Putamen (tissue), 1 donor: ENCODE measurements at regions not wholly inside any gene's neighbourhood (a gene's known extent, or its start where the extent isn't known, plus 50 kb on each side); places are given as distances from the start of the nearest gene placed in this dataset.
A peak's percentile ranks its signal among the peaks of the same experiment; 100 is the strongest.
"Not testable (repeated sequence)": the region's sequence is repeated elsewhere in the genome, so short reads cannot be mapped to it uniquely, and the experiment has no call there.

ENCODE experiments used
- DNase-seq: peaks from one replicate; pipeline ENCODE4 v3.0.0-alpha.2; 2016; ENCODE audit warnings: low spot score

DNA sequence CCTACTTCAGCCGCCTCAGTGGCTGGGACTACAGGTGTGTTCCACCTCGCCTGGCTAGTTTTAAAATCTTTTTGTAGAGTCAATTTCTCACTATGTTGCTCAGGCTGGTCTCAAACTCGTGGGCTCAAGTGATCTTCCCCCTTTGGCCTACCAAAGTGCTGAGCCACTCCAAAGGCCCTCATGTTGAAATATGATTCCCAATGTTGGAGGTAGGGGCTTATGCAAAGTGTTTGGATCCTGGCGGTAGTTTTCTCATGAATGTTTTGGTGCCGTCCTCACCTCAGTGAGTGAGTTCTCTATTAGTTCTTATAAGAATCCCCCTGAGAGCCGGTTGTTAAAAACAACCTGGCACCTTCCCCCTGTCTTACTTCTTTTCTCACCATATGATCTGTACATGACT is 784.6 kb downstream of the TMTC2 start:
- no peak for DNase-seq

DNA sequence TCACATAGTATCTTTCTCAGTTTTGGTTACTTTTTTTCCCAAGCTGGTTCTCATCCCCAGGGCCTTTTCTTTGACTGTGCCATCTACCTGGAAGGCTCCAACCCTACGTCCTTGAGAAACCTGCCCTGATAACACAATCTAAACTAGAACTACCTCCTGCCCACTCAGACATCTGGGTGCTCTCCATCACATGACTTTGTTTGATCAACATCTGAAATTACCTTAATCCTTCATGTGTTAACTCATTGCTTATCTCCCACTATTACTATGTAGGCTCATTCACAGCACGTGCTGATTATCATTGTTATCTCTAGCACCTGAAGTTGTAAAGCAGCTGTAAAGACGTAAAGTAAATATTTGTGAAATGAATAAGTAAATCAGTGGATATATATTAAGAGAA is 784.0 kb downstream of the TMTC2 start:
- DNase-seq = no peak

DNA sequence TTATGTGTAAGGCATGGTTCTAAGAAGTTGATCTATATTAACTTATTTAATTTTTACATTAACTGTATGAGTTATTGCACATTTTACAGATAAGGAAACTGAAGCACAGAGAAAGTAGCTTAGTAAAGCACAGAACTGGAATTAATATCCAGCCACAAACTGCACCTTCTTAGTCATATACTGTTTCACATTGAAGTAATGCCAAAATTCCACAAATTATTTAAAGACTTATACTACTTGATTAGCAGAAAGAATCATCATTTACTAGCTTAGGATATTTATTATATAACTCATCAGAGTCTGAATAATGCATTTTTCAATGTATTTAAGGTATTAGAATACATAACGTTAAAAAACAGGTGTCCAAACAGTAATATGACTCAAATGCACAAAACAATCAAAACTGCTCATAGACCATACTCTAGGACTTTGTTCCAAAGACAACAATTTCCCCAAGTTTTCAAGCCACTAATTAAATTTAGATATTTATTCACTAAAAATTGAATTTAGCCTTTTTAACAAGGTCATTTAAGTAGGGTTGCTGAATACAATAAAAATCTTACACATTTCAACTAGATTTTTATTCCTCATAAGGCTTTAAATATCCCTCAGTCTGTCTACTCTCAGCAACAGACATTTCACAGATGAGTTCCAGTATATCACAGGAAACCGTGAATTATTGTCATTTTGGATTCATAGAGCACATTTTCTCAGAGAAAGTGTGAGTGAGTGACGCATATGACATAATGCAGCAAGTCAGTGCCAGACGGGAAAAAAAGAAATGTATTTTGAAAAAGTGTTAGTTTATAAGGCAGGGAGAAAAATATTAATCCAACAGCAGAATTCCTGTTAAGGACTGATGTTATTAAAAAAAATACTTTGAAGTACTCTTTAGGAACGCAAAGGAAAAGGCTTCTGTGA is 782.5 kb downstream of the TMTC2 start:
- no peak for DNase-seq

DNA sequence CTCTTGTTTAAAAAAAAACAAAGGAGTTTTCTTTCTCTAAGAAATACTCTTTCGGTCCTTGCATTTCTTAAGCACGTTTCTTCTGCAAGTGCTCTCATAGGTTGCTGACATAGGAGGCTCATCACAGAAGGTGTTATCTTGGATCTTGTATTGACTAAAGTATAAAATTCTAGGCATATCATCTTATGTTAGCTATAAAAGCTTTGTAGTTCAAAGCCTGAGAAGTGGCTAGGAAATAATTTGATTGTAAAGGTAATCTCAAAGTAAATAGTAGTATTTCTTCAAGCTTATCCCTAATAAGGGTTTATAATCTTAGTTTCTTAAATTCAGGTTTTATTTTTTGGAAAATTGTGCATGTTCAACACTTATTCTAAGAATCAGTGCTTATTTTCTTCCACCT is 778.9 kb downstream of the TMTC2 start:
- no peak for DNase-seq

DNA sequence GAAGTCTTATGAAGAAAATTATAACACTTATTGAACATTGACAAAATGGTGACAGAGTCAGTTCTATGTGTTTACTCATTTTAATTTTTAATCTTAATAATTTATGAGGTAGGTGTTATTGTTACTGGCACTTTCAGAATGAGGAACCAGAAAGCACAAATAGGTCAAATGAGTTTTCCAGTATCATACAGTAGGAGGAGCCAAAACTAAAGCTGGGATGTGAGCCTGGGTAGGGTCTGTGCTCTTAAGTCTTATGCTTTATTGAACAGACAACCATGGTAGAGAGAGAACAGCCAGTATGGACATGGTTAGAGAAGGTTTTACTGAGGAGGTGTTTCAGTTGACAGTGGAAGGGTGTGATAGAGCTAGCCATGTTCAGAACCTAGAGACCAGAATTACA is 775.7 kb downstream of the TMTC2 start:
- DNase-seq = no peak

DNA sequence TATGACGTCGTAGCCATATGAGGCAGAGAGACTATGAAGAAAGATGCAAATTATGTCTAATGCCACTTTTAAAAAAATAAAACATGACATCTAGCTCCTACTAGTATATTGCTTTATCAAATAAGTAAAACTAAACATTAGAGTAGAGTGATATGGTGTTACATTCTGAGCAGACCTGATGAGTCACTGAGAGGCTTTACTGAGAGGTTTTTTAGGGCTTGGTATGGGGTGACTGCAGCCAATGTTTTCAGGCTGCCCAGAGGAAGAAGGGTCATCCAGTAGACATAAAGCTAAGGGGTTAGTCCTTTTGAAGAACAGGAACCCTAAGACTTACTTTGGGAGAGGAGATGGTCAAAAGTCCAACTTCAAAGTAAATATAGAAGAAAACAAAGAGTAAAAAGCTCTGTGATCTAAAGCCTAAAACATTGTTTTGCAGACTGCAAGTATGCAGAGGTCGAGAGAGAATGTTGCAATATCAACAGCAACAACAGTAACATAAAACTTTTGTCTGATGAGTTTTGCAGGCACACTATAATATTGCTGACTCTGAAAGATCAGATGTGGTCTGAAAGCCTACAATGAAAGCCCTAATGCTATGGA is 774.7 kb downstream of the TMTC2 start:
- DNase-seq = no peak

DNA sequence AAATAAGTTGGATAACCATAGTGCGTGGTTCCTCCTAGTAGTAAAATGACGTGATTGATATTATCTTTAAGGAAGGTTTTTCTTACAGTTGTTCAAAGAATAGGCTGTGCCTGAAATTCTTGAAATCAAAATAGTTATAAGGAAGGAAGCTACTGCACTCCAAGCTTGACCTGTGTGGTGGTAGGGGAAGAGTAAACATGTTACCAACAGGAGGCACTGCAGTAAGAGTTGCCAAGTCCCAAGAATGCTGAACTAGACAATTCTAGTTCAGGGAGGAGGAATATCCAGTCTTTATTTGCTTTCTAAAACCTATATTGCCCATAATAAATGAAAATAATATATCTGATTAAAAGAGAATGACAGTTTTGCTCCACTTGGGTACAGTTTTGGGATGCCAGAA is 764.5 kb downstream of the TMTC2 start:
- DNase-seq = no peak

DNA sequence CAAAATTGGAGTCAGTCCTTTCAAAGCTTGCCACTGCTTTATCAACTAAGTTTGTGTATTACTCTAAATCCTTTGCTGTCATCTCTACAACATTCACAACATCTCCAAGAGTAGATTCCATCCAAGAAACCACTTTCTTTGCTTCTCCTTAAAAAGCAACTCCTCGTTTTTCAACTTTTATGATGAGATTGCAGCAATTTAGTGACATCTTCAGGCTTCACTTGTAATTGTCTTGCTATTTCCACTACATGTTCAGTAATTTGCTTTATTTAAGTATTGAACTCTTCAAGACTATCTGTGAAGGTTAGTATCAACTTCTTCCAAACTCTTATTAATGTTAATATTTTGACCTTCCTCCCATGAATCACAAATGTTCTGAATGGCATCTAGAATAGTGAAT is 747.9 kb downstream of the TMTC2 start:
- no peak for DNase-seq

DNA sequence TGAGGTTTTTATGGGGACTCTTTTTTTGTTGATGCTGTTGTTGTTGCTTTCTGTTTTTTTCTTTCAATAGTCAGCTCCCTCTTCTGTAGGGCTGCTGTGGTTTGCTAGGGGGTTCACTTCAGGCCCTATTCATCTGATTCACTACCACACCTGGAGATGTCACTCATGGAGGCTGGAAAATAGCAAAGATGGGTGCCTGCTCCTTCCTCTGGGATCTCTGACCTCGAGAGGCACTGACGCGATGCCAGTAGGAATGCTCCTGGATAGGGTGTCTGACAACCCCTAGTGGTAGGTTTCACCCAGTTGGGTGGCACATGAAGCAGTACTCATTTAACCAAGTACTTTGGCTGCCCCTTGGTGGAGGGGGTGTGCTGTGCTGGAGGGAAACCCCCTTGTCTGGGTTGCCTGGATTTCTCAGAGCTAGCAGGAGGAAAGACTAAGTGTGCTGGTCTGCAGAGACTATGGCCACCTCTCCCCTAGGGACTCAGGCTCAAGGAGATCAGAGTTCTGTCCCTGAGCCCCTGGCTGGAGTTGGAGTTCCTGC is 745.5 kb downstream of the TMTC2 start:
- no peak for DNase-seq

DNA sequence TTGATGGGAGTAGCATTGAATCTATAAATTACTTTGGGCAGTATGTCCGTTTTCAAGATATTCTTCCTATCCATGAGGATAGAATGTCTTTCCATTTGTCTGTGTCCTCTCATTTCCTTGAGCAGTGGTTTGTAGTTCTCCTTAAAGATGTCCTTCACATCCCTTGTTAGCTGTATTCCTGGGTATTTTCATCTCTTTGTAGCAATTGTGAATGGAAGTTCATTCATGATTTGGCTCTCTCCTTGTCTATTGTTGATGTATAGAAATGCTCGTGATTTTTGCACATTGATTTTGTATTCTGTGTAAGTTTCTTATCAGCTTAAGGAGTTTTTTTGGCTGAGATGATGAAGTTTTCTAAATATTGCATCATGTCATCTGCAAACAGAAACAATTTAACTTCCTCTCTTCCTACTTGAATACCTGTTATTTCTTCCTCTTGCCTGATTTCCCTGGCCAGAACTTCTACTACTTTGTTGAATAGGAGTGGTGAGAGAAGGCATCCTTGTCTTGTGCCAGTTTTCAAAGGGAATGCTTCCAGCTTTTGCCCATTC is 741.0 kb downstream of the TMTC2 start:
- DNase-seq = not testable (repeated sequence)

DNA sequence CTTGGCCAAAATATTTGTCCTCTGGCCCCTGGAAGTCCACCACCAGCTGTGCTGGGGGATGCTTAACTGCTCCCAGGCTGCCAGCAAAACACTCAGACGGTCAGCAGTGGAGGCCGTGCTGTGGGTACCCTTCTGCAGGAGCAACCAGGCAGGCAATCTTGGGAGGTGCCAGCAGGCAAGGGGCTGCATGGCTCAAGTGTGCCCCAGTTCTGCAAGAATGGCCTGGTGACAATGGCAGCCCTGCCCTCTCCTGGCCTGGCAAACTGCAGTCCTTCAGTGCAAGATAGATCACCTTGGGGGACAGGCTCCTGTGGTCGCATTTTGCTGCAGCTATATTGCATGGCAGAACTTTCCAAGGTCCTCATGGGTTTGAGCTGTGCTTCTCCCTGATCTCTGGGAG is 728.3 kb downstream of the TMTC2 start:
- DNase-seq = no peak

DNA sequence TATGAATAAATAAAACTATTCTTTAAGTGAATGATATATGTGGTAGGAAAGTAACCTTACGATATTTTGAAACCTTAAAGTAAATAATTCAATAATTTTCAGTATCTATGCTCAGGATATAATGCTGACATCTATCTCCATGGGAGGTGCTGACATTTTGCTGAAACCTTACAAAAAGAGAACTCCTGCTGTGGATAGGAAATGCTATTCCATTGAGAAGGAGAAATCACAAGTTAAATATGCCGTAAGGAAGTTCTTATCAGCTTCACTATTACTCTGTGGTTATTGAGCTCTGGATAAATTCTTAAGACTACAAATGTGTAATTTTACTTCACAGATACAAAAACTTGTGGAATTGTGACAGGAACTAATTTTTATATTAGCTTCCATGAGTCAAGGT is 722.1 kb downstream of the TMTC2 start:
- DNase-seq = no peak

DNA sequence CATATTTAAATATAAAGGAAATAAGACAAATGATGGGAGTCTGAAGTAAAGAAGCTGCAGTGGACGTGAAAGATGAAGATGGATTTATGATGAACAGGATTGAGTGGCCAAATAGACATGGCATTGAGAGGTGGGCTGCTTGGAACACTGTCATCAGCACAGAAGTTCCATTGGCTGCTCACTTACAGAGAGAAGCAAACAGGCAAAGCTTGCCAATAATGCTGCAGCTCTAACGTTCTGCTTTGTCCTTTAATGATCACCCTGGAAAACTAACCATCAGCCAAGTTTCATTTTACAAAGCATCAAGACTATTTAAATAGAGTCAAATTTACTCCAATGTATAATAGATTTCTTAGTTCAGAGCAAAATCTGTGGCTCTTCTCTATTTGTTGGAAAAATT is 721.4 kb downstream of the TMTC2 start:
- DNase-seq = no peak

DNA sequence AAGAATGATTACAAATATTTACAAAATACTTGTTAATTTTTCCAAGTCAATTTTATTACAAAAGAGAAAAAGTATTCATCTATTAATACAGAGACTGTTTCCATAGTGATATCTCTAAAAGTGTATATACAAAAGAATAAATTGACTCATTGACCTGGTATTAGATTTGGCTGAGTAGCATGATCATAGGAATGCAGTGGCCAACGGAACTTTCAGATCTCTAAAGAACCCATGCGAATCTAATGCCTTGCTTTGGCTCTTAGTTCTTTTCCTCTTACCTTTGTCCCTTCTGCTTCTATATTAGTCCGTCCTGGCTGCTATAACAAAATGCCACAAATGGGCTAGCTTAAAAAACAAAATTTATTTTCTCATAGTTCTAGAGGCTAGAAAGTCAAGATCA is 717.8 kb downstream of the TMTC2 start:
- no peak for DNase-seq

DNA sequence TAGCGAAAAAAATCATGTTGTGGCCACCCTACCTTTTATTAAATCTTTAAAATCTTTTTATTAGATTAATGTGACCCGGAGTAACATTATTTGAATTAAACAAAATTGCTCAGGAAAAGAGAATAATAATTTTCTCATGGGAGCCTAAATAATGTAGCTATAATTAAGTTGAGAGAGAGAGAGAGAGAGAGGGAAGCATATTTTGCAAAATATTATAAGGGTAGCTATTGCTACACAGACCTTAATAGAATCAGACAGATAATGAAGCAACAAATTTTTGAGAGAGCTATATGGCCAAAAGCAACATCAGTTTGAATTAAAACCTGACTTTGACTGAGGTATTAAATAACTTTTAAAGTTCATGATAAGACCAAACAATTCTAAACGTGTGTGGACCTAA is 703.5 kb downstream of the TMTC2 start:
- DNase-seq = no peak

DNA sequence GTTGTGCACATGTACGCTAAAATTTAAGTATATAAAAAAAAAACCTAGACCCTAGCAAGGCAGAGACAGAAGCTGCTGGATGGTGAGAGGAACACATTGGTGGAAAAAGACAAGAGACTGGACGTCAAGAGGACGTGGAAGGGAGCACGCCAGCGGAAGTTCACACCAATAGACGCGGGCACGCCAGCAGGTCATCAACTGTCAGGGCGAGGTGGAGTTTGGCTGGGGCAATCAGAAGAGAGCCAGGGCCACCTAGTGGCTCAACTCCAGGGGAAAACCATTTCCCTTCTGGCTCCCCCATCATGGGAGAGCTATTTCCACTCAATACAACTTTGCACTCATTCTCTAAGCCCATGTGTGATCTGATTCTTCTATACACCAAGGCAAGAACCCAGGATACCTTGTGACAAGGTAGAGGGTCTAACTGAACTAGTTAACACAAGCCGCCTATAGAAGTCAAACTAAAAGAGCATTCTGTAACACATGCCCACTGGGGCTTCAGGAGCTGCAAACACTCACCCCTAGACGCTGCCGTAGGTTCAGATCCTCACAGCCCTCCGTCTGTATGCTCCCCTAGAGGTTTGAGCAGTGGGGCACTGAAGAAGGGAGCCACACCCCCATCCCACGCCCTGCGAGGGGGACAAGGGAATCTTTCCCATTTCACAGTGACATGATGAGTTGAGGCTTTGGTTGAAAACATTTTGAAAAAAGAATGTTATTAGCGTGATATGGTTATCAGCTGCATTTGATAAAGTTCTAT is 702.7 kb downstream of the TMTC2 start:
- peak; percentile 10 for DNase-seq

DNA sequence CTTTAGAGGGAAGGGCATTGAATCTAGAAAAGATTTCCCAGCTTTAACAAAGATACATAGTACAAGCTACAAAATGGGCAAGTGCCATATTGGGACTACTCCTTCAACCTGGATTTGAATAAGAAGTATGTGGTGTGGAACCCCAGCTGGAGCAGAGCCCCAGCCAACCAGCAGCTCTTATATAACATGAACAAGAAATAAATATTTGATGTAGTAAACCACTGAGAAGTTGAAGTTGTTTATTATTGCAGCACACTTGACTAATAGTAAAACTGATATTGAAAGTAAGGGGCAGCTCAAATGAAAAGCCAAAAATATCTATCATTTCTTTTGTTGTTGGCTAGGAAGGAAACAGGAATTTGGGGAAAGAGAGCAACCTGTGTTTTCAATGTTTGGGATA is 701.8 kb downstream of the TMTC2 start:
- no peak for DNase-seq

DNA sequence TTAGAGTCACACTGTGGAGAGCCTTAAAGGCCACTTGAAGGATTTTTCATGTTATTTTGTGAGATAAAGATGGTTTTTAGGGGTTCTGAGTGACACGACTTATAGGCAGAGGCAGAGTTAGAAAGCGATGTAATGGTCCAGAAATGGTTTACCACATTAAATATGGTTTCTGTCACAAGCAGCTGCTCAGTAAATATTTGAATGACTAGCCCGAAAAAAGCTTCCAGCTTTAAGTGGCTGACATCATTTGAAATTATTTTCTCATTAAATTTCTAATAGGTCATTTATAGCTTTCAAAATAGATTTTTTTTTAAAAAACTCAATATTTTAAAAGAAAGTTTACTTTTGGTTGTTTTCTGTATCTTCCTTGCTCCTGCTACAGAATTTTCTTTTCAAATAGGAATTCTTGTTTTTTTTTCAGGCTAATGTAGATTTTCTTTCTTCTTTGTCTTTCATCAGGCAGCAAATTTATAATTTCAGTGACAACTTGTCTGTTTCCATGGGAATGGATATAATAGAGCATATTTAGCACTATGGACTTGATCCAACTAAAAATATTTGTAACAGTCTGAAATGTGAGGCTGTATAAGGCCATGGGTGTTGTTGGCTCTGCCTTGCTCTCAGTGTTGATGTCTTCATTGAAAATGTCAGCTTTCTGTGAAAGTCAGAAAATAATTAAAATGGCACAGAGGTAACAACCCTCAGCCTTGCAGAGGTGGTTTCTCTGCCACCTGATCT is 700.0 kb downstream of the TMTC2 start:
- DNase-seq = no peak

DNA sequence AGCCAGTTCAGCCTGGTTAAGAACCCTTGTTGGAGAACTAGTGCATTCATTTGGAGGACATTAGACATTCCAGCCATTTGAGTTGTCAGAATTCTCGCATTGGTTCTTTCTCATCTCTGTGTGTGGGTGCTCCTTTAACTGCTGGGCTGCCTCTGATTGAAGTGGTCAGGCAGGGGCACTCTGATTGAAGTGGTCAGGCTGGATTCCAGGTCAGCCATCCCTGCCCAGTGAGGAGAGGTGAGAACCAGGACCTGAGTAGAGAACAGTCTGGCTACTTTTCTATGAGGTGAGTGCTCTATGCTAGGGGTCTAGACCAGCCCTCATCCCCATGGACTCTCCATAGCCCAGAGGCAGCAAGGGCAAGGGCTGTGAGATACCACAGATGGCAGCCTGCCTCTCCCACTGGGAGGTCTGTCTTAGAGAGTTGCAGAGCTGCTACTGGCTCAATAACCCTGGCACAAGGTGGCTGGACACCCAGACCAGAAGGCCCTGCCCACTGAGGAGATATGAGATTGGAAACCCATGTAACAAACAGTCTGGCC is 691.6 kb downstream of the TMTC2 start:
- DNase-seq = no peak

DNA sequence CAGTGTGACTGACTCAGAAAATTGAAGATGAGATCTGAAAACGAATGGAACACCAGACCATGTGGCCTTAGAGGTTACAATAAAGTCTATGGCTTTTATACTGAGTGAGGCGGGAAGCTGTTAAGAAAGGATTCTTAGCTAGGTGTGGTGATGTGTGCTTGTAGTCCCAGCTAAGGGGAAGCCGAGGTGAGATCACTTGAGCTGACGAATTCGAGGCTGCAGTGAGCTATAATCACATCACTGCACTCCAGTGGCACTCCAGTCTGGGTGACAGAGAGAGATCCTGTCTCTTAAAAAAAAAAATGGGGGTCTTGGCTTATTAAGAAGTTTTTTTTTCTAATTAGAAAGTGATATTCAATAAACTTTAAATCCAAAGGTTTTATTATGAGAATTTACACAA is 678.6 kb downstream of the TMTC2 start:
- no peak for DNase-seq

DNA sequence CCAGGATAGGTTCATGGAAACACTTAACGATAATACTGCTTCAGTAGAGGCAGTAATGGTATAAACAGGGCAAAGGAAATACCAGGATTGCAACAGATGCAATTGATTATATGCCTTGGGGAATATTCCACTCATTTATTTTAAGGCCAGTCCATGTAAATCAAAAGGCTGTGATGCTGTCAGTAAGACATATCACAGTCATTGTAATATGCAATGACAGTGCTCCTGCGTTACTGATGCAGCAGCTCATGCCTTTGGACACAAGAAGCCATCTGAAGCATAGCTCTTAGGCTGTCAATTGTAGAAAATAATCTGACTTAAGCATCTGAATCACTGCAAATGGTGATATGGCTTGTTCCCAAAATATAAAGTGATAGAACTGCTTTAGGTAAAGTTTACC is 674.8 kb downstream of the TMTC2 start:
- DNase-seq = no peak
